Erythroblast (primary cell): ENCODE measurements at regions not wholly inside any gene's neighbourhood (a gene's known extent, or its start where the extent isn't known, plus 50 kb on each side); places are given as distances from the start of the nearest gene placed in this dataset.
"Not testable (repeated sequence)": the region's sequence is repeated elsewhere in the genome, so short reads cannot be mapped to it uniquely, and the experiment has no call there.

Experiments
- DNase-seq, 2 experiments: peaks; one replicate each; lab custom pipeline; 2025; lab: John Stamatoyannopoulos, UW
- GATA1 ChIP-seq: IDR thresholded peaks from 2 replicates; pipeline ENCODE4 v1.6.1; 2011; ENCODE audit warnings: low read depth, mild to moderate bottlenecking, control low read depth, low read length, moderate library complexity
- POLR2A ChIP-seq: IDR thresholded peaks from 2 replicates; pipeline ENCODE4 v1.6.1; 2011; ENCODE audit warnings: mild to moderate bottlenecking, low read length

GRCh38 chr18:57970356-57971095 is 73.5 kb upstream of the NEDD4L start:
- DNase-seq = peak; percentile 32 to 47
- TF ChIP-seq GATA1 (no peak), POLR2A (no peak)

- DNase-seq = no peak
Measured at GRCh38 chr18:57969824-57970223, 74.2 kb upstream of the NEDD4L start.

GRCh38 chr18:57965246-57965645 is 78.8 kb upstream of the NEDD4L start:
- TF ChIP-seq POLR2A (no peak), GATA1 (no peak)
- no peak for DNase-seq

More at GRCh38 chr18:57969824-57970223, 74.2 kb upstream of the NEDD4L start:
- TF ChIP-seq GATA1 (no peak), POLR2A (no peak)

- no peak for DNase-seq
- TF ChIP-seq GATA1 = no peak
- no peak for TF ChIP-seq POLR2A
Measured at GRCh38 chr18:57961876-57962505, 82.0 kb upstream of the NEDD4L start.

GRCh38 chr18:57961411-57961810 is 82.6 kb upstream of the NEDD4L start:
- no peak for TF ChIP-seq GATA1
- no peak for TF ChIP-seq POLR2A
- DNase-seq = no peak

- TF ChIP-seq GATA1 (no peak), POLR2A (no peak)
- peak; percentile 55 to 63 for DNase-seq
Measured at GRCh38 chr18:57959278-57959677, 84.7 kb upstream of the NEDD4L start.

GRCh38 chr18:57957210-57957609 is 86.8 kb upstream of the NEDD4L start:
- TF ChIP-seq POLR2A = no peak
- TF ChIP-seq GATA1 = no peak
- DNase-seq = no peak

GRCh38 chr18:57956491-57956890 is 87.5 kb upstream of the NEDD4L start:
- DNase-seq = no peak

GRCh38 chr18:57954935-57955334 is 89.1 kb upstream of the NEDD4L start:
- TF ChIP-seq POLR2A (no peak), GATA1 (no peak)
- DNase-seq = no peak

More at GRCh38 chr18:57956491-57956890, 87.5 kb upstream of the NEDD4L start:
- TF ChIP-seq POLR2A (no peak), GATA1 (no peak)

GRCh38 chr18:57953883-57954282 is 90.1 kb upstream of the NEDD4L start:
- TF ChIP-seq GATA1 = no peak
- TF ChIP-seq POLR2A = no peak
- no peak for DNase-seq

GRCh38 chr18:57951999-57952774 is 91.8 kb upstream of the NEDD4L start:
- DNase-seq = no peak
- no peak for TF ChIP-seq GATA1

- DNase-seq = no peak
- TF ChIP-seq GATA1 = no peak
- TF ChIP-seq POLR2A = no peak
Measured at GRCh38 chr18:57951117-57951796, 92.8 kb upstream of the NEDD4L start.

GRCh38 chr18:57950542-57950941 is 93.5 kb upstream of the NEDD4L start:
- no peak for TF ChIP-seq POLR2A
- TF ChIP-seq GATA1 = no peak
- no peak for DNase-seq

- not testable (repeated sequence) for DNase-seq
Measured at GRCh38 chr18:57949335-57949734, 94.7 kb upstream of the NEDD4L start.
